GM21367 (cell line): ENCODE measurements at regions not wholly inside any gene's neighbourhood (a gene's known extent, or its start where the extent isn't known, plus 50 kb on each side); places are given as distances from the start of the nearest gene placed in this dataset.
"Not testable (repeated sequence)": the region's sequence is repeated elsewhere in the genome, so short reads cannot be mapped to it uniquely, and the experiment has no call there.

Source experiments
- ATAC-seq: cut with Tn5 transposase; IDR thresholded peaks from one replicate; pipeline ENCODE4 v1.9.1; 2021; ENCODE audit not compliant: unreplicated experiment

DNA sequence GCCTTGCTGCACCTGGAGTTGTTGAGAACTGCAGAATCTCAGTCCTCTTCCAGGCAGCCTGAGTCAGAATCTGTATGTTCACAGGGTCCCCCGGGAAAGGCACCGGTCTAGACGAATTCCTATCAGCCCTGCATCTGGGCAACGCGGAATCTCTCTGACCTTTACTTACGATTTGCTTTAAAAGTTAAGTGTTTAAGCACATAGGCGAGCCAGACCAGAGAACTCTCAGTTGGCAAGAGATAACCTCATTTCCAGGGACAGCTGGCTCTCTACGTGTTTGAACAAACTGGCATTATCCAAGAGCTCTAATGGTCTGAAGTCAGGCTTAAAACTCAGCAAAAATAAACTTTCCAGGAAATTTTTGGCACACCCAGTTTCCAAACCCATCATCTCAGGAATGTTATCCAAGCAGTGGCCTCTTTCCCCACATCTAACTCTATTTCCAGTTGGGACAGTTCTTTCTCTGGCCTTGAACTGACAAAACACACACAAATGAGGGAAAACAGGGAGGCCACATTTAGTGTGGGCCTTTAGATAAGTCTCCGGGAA lies 53.4 kb downstream of the HES1 start:
- no peak for ATAC-seq

DNA sequence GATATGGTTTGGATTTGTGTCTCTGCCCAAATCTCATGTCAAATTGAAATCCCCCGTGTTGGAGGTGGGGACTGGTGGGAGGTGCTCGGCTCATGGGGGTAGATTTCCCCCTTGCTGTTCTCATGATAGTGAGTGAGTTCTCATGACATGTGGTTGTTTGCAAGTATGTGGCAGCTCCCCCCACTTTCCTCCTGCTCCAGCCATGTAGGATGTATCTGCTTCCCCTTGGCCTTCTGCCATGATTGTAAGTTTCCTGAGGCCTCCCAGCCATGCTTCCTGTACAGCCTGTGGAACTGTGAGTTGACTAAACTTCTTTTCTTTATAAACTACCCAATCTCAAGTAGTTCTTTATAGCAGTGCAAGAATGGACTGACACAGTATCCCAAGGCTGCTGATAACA lies 55.9 kb downstream of the HES1 start:
- not testable (repeated sequence) for ATAC-seq

DNA sequence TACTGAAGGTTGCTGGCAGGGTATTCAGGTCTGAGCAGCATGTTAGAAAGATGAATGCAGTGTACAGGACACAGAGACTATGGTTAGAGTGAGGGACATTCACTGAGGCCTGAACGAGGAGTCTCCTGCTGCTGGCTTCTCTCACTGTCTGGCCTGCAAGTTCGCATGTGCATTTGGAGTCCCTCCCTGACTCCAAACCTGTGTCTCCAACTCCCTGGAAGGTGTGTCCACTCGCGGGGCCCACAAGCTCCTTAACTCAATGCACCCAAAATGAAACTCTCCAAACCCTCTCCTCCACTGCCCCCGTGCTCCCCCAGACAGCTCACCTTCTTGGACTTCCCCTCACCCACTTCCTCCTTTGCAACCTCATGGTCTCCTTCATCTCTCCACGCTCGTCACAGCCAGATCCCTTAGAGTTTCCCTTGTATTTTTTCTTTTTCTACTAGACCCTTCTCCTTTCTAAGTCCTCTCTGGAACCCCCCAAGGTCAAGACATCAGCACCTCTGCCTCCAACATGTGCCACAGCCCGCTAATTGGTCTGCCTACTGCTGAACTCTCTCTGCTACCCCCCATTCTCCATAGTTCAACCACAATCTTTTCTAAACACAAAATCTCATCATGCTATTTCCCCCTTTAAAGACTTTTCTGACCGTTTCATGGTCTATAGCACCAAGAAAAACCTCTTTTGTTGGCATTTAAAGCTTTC lies 58.3 kb downstream of the HES1 start:
- ATAC-seq: no peak

DNA sequence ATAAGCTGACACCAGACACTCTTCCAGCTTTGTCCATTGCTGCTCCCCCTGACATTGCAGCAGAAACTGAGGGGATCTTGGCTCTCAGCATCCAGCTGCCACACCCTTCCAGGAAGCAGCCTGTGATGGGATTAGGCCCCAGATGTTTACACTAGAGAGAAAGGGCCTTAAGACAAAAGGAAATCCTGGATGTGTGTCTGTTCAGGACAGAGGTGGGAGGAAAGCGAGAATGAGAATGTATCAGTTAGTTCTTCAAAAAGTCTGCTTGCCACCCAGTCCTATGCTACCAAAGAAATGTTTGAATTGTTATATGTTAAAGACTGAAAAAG lies 58.8 kb downstream of the HES1 start:
- ATAC-seq: no peak

DNA sequence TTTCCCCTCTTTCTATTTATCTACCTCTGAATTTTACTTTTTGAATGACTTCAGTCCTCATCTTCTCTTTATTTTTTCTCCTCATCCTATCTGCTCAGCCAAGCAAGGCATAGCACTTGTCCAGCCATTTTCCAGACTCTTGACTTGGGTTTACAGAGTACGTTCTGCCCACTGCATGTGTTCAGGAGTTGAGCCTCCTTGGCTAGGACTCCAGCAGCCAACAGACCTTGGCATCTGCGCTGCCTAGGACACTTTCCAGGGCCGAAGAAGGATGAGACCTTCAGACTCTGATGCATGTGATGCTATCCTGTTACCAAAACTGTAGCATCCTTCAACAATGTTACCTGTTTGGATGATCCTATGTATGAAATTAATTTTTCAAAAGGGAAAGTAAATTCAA lies 59.7 kb downstream of the HES1 start:
- ATAC-seq: no peak

DNA sequence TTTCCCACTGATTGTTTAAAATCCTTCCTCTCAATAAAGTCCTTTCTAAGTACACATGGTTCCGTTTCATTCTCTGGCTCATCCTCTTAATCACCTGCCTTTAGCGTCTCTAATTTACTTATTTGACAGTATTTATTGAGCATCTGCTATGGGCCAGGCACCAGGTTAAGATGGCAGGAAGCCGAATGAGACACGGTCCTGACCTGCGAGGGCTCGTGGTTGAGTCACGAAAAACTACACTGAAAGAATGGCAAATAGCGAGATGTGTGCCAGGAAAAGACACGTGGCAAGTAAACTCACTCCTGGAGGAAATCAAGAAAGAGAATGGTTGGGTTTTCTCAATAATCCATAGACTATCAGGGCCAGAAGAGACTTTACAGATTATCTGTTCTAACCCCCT lies 60.9 kb downstream of the HES1 start:
- ATAC-seq: no peak

DNA sequence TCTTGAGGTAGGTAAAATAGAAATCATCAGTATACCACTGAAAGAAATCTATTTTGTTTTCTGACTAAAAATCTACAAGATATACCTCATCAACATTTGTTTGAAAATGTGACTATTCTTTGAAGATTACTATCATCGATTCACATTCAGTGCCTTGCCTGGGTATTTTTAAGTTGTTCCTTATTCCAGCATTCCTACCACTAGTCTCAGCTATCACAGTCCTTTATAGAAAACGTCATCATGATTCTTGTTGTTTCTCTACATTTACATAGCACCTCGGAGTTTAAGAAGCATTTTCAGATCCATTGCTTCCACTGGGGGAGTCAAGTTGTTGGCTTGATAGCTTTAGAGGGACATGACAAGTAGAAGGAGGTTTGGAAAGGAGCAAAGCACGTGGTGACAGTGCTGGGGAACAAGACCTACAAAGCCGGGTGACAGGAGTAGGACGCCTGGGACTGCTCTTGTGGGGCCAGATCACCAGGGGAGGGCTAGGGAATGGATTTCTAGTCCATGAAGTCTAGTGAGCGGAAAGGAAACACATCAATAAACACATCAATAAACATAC lies 61.5 kb downstream of the HES1 start:
- ATAC-seq: no peak

DNA sequence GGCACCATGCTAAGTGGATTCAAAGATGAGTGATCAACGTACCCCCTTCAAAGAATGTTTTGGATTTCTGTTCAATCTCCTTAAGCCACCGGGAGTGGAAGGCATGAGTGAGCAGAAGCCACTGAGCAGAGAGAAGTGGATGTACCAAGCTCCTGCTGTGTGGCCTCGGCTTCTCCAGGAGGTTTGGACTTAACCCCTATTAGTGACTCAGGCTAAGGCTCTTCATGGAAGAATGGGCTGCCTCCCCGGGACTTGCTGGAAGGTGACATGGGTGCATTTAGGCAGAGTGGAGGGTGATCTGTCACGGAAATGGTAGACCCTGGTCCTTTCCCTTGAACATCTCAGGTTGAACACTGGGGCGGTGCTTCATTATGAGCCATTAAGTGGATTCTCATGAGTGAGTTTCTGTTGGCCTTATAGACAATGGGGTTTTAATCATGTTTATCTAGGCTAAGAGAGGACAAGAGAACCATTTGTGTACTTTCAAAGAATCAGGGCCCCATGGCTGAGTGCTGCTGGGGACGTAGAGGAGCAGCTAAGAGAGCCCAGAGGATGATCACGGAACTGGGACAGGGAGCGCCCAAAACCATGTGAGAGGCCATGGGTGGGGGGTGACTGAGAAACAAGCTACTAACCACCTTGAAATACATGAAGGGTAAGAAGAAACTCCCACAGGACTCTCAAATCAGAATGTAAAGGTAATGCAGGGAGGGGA lies 62.2 kb downstream of the HES1 start:
- no peak for ATAC-seq

DNA sequence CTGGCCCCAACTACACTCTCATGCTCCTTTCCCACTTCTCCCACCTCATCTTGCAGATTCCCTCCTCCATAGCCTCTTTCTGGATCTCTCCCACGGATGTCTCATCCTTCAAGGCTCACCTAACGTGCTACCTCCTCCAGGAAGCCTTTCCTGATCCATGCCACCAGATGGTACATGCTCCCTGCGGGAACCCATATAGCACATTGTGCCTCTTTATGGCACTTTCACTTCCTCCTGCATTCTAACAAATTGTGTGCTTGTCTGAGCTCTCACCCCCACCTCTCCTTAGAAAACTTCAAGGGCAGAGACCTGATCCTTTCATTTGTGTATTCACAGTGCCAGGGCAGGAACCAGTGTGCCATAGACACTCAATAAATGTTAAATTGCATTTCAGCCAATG lies 63.0 kb downstream of the HES1 start:
- ATAC-seq: no peak

DNA sequence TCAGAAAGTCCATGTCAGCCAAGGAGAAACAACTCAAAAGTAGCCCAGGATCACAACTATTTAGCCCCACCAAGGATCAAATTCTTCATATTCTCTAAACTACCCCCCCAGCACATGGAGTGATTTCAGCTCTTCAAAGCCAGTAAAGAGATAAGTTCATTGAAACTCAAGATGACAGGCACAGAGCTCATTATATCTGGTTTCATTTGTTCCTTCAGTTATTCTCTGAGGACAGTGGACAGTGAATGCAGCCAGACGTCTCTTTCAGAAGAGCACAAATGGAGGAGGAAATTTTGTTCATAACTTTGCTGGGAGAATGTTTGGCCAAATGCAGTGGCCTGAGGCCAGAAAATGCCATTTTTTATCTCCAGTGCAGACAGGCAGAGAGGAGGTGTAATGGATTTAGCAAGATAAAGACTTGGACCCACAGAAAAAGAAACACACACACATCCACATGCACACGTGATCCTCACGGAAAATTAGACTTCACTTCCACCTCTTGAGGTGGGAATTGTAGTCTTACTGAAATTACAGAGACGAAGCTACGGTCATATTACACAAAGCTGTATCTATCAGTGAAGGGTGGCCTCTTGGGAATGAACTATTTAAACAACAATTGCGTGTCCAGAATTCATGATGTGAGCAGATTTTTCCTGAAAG lies 64.6 kb downstream of the HES1 start:
- ATAC-seq: no peak

DNA sequence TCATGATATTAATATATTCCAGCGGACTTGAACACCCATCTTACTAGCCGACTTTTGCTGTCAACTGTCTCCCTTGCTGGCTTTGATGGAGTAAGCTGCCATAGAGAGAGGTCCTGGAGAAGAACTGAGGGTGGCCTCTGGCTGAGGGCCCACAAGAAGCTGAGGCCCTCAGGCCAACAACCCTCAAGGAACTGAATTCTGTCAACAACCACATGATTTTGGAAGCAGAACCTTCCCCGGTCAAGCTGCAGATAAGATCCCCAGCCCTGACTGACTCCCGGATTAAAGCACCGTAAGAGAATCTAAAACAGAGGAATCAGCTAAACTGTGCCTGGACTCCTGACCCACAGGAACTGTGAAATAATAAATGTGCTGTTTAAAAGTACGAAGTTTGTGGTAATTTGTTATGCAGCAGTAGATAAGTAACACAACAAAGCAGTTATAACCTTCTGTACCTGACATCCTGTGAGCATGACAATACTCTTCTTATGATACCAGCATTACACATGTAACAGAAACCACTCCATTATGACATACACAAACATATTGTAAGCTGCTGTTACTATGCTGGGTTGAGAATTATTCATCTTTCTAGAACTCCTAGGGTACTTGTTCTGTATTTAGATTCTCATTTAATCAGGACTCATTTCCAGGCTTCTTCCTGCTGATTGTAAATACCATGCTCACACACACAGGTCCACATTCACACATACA lies 66.2 kb downstream of the HES1 start:
- ATAC-seq: no peak

DNA sequence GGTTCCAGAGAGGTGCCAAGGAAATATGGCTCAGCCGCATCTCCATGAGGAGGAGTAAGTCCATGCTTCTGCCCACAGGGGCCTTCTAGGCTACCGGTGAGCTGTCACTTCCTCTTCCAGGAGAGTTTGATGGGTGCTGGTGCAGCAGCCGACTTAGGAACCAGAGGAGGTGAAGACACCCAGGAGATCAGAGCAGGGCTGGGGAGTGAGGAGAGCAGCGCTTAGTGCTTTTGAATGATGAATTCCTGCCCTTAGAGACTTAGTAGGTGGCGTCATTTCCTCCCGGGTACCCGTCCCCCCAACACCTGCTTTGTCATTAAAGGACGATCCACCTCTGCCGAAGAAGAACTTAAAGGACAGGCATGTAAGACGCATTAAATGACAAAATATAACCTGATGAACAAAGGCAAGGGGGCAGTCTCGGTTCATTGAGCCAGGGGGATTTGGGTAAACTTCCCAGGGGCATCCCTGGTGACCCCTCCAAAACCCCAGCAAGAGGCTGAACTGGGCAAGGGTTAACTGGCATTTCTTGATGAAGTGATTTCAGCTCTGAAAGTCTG lies 67.6 kb downstream of the HES1 start:
- no peak for ATAC-seq

DNA sequence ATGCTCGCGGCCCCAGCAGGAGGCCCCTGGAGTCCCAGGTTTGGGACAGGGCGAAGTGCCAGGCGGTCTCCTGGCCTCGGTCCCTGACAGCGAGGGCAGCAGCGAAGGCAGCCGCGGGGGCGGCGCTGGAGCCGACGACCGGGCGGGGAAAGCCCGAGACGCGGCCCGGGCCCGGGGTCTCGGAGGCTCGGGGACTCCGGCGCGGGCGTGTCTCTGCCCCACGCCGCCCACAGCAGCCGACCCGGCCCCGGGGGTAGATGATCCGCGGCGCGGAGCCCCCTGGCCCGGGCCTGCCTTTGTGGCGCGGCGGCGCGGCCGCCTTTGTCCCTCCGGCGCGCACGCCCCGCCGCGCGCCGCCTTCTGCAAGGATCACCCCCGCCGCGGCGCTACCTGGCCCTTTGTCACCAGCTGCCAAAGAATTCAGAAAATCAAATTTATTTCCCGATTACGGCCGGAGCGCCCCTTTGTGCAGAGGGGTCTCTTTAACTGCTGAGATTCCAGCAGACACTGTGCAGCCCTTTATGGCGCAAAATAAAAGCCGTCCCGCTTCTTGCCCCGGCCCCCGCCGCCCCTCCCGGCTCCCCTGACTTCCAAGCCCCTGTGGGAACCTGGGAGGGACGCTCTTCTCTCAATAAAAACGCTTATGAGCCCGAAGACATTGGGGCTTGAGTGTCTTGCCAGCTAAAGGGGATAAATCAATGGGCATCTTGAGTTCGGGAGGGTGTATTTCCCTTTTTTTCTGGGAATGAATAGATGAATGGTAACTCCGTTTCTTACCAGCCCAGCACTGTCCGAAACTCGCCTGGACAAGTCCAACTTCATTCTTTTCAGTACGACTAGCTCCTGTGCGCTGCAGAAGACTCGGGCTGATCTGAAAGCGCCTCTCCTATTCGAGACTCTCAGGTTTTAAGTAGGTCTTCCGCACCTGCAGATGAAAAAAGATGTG lies 68.4 kb downstream of the HES1 start:
- ATAC-seq: no peak

DNA sequence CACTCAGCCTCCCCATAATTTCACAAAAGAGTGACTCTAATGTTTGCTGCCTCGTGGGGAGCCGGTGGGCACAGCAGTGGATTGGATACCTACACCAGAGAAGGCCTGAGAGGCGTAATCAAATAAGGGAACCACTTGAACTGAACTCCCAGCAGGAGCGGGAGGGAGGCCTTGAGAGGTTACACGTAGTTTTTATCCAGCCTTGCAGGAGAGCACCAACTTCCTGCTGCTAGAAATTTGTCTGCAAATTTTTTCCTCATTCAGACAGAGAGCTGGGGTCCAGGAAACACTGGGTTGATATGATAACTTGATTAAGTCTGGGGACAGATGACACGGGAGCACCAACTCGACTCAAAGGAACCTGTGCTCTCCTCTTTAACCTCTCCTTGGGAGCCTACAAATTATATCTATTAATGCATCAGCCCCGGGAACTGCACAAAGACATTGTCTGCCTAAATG lies 69.8 kb downstream of the HES1 start:
- no peak for ATAC-seq

DNA sequence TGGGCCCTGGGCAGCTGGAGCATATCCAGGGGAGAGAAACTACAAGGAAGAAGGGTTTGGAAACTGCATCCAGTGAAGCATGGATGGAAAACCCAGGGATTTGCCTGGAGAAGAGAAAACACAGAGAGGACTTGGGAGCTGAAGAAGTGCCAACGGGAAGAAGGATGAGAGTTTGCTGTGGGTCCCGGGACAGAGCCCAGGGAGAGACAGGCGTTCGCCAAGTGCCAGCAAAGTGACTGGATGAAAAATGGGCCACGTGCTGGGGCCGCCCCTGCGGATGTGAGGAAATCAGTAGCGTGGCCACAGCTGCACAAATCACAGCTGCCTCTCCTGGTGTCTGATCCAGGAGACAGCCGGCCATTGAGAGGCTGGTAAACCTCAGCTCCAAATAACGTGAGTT lies 70.4 kb downstream of the HES1 start:
- ATAC-seq: no peak

DNA sequence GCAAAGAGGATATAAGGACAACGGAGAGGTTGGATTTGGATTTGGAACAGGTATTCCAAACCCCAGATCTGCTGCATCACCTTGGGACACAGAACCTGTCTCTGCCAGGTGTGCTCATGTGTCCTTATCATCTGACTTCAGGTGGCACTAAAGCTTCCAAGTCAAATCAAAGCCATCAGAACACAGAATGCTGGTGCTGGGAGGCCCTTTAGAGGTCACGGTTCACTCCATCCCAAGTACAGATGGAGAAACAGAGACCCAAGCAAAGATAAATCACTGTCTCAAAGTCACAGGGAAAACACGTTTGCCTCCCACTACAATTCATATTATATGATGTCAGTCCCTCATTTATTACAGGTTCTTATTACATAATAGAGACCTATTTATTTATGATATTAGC lies 72.8 kb downstream of the HES1 start:
- no peak for ATAC-seq

DNA sequence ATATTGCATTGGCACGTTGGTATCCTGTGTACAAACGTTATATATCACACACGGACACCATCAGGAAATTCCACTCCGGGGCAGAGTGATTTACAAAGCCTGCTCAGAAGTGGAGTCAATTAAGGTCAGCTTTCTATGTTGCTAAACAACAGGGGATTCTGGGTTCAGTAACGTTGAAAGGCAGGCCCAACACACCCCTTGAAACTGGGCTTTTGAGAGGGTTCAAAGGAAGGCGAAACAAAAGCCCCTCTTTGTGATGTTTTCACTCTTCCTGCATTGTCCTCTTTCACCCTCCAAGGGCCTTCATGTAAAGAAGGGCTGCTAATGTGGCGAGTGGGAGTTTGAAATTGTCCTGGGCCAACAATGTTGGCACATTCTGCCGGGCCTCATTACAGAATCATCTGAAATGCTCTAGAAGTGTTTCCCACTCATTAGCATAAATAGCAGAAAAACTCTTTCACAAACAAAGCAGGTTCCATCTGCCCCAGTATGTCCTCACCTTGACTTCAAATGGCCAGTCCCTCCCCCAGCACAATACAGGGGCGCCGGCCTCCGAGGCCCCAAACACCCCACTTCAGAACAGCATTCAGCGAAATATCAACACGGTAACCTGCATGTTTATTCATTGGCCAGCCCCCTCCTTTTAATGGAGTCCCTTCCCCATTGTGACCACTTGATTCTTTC lies 76.4 kb downstream of the HES1 start:
- no peak for ATAC-seq

DNA sequence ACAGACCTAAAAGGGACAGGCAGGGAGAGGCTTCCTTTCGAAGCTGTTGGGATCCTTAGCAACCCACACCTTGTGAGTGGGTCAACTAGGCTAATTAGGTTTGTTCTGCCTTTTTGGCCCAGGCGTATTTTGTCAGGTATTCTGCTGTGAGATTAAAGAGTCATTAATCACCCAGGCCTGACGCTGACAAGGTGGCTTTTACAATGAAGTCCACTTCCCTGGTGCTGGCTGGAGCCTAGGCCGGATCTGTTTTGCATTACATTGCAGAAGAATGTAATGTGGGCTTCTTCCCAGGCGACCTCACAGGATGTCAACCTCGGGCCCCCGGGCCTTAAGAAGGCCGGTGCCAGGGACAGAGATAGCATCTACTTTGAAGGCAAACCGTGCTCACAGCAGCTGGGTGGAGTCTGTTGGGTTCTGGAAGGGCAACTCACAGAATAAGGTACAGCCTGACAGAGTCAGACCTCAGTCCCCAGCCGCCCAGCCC lies 76.9 kb downstream of the HES1 start:
- ATAC-seq: no peak

DNA sequence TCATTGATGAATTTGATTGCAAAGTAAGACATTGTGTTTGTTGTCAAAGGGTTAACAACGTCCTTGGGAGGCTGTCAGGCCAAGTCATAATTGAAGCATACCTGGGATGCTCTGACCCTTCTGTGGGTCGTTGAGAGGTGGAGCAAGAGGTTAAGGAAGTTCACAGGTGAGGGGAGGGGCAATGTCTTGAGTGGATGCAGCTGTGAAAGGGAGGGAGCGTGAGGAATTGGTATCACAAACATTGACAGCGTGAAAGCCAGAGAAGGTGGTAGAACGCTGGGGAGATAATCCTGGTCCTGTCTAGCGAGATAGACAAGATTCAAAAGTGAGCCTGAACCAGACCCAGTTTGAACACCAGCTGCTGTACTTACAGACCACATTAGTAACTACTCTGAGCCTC lies 79.4 kb downstream of the HES1 start:
- no peak for ATAC-seq
